ENCODE measurements at regions not wholly inside any gene's neighbourhood (a gene's known extent, or its start where the extent isn't known, plus 50 kb on each side); places are given as distances from the start of the nearest gene placed in this dataset.

DNA sequence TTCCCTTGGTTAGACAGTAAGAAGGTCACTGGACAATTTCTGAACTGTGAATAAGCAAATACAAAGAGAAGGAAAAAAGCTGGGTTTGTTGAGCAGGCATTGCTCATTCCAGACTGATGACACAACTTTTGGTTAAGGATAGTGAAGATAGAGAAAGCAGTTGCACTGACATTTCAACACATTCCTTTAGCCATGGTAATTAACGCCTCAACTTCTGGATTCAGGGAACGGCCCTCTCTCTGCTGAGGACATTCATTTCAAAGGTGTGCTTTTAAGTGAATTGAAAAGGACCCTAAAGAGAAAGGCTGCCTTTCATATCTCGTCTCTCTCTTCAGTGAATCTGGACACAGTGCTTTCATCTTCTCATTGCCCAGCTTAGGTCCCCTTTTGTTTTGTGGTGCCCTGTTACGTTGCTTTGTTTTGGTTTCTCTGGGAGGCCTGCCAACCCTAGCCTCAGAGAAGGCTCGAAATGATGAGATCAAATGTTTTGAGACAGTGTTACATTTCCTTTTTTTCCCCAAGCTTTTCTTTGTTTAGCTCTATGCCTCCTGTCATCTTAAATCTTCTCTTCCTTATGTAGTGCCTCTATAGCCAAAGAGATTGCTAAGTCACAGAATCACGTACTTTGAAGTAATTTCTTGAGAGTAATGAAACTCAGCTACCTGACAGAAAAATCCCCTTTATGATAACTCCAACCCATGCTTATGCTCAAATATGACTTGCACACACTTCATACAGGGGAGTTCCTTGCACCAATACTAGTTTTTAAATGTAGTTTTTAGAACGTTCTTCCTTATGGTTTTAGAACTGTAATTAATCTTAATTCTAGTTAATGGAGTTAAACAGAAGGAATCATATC, 94.4 kb upstream of the IFNE start:
- no peak overlapping the region for H3K27ac ChIP-seq
- TF ChIP-seq, protein P1, sequence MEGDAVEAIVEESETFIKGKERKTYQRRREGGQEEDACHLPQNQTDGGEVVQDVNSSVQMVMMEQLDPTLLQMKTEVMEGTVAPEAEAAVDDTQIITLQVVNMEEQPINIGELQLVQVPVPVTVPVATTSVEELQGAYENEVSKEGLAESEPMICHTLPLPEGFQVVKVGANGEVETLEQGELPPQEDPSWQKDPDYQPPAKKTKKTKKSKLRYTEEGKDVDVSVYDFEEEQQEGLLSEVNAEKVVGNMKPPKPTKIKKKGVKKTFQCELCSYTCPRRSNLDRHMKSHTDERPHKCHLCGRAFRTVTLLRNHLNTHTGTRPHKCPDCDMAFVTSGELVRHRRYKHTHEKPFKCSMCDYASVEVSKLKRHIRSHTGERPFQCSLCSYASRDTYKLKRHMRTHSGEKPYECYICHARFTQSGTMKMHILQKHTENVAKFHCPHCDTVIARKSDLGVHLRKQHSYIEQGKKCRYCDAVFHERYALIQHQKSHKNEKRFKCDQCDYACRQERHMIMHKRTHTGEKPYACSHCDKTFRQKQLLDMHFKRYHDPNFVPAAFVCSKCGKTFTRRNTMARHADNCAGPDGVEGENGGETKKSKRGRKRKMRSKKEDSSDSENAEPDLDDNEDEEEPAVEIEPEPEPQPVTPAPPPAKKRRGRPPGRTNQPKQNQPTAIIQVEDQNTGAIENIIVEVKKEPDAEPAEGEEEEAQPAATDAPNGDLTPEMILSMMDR (conservative IDR thresholded peaks at IDR 0.05), result no peak

DNA sequence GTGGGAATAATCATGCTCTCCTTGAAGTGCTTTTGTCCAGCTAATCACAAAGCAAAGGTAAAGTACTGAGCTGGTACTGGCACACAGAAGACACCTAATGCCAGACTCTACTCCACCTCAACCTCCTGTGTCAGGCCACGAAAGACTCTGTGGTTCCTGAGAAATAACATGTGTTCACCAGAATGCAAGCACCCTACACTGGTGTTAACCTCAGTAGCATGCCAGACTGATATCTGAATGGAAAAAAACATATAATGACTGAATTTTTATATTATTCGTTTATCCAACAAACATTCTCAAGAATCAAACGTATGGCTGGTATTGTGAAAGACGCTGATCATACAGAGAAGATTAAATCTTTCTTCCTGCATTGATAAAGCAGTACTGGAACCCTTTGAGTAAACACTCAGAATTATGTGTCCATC, 97.1 kb upstream of the IFNE start:
- H3K27ac ChIP-seq, result no peak overlapping the region

DNA sequence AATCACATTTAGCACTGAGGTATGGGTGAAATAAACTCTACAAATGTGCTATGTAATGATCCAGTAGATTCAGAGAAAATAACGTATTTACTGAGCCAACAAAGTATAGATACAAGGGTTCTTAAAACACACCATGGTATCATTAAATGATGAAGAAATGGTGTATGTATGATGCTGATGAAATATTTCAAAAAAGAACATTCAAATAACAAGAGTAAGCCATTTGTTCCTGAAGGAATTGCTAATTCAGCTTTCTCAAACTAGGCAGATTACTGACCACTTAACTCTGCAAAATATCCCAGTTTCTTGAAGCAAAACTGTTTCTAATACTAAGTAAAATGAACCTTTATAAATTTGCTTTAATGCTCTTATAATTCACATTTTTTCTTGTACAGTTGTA, 97.6 kb upstream of the IFNE start:
- TF ChIP-seq, protein P1 (conservative IDR thresholded peaks at IDR 0.05), result no peak
- no peak overlapping the region for H3K27ac ChIP-seq

More for the DNA sequence above, 97.1 kb upstream of the IFNE start:
- TF ChIP-seq, protein P1 (conservative IDR thresholded peaks at IDR 0.05), result no peak

DNA sequence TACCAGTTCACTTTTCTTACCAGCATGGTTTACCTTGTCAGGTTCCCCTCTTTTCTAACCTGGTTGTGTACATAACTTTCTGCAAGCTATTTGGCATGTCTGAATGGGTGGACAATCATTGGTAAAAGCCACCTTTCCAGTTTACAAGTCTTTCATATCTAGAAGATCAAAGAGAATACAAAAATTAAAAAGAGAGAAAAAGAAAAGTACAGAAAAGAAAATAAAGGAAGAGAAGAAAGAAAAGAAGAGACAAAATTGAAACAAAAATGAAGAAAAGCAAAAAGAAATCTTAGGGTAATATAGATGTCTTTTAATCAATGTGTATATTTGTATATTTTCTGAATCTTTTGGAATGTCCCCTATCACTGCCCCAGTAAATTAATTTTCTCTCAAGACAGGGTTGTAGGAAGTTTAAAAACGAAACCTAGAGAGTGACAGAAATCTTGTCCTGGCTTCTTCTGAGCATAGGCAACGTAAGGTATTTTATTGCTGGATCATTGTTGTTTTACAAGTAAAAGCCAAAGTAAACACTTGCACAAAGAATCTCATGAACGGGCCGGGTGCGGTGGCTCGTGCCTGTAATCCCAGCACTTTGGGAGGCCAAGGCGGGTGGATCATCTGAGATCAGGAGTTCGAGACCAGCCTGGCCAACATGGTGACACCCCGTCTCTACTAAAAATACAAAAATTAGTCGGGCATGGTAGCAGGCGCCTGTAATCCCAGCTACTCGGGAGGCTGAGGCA, 98.7 kb upstream of the IFNE start:
- TF ChIP-seq, protein P1 (conservative IDR thresholded peaks at IDR 0.05), result no peak
- no peak overlapping the region for H3K27ac ChIP-seq

DNA sequence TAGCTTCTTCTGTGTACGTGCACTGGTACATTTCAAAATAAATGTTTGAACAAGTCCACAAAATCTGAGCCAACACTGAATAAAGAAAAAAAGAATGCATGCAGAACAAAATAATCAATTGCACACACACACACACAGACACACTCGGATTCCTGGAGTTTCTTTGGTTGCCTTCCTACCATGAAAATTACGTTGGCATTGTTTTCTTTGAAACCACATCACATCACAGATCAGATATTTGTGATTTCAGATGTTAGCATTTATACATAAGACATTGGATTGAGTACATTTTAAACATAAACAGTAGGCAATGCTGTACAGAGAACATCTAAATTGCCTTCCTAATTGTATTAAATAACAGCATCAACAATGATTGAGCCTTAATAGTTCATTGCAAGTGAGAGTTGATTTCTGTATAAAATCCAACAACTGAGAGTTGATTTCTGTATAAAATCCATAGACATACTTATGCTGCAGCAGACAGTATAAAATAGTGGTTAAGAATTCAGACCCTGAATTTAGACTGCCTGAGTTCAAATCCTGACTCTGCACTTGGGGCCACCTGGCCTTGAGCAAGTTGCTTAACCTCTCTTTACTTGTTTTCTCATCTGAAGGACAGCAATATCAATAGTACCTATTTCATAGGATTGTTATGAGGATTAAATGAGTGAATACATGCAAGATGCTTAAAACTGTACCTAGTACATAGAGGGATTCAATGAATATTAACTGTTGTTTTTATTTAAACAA, 101.7 kb upstream of the IFNE start:
- no peak overlapping the region for H3K27ac ChIP-seq

DNA sequence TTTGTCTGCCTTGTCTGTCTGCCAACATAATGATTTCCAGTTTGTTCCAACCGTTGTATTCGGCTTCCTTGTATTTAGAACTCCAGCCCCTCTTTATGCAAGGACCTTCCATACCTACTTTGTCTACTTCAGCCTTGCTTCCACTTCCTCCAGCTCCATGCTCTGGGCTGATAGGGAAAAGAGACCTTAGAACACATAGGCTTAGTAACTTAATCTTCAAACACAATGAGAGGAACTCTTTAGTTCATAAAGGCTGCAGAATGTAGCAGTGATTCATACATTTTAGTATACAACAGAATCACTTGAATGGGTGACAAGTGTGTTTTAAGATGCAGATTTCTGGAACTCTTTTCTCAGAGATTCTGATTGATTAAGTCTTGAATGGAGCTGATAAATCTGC, 102.8 kb upstream of the IFNE start:
- TF ChIP-seq, protein P1 (conservative IDR thresholded peaks at IDR 0.05), result no peak
- no peak overlapping the region for H3K27ac ChIP-seq

More for the DNA sequence above, 101.7 kb upstream of the IFNE start:
- TF ChIP-seq, protein P1 (conservative IDR thresholded peaks at IDR 0.05), result no peak

Data from VCaP (cell line).